ENCODE measurements at regions not wholly inside any gene's neighbourhood (a gene's known extent, or its start where the extent isn't known, plus 50 kb on each side); places are given as distances from the start of the nearest gene placed in this dataset.

GRCh38 chr12:126681676-126682075, 1585.3 kb upstream of the TMEM132C start:
- peaks cover 3% of the 10 kb centered on the region for H3K27me3 Mint-ChIP-seq (ENCODE audit: low read depth)
- Histone ChIP-seq H3K4ac (ENCODE audit: low read depth, low read length) (no peak overlapping the region), H3K4me1 (ENCODE audit: insufficient read depth, low read length) (no peaks in the 10 kb centered on the region), H2AK5ac (ENCODE audit: insufficient read length, low read length) (no peak overlapping the region), H4K20me1 (ENCODE audit: control insufficient read depth, insufficient read depth, insufficient read length) (no peaks in the 10 kb centered on the region), H3K23ac (ENCODE audit: insufficient read length, low read depth, low read length) (no peak overlapping the region), H2BK5ac (ENCODE audit: insufficient read length, low read length) (no peak overlapping the region), H3K56ac (ENCODE audit: insufficient read length, low read depth, low read length) (no peak overlapping the region), H3K9me3 (ENCODE audit: control insufficient read depth, low read depth, low read length) (no peaks in the 10 kb centered on the region), H4K8ac (replicated peaks; ENCODE audit: insufficient read length, low read depth, low read length) (no peak overlapping the region), H3T11ph (ENCODE audit: low read length) (no peak overlapping the region), H2BK12ac (ENCODE audit: insufficient read length, low read depth, low read length) (no peak overlapping the region), H3K23me2 (ENCODE audit: insufficient read length, low read depth, low read length, poor library complexity, severe bottlenecking) (no peaks in the 10 kb centered on the region), H2BK120ac (ENCODE audit: low read depth, low read length, poor library complexity, severe bottlenecking) (no peak overlapping the region), H3K18ac (ENCODE audit: insufficient read length, low read depth, low read length) (no peak overlapping the region), H2AFZ (ENCODE audit: low read length) (no peak overlapping the region), H3K9ac (ENCODE audit: extremely low read depth, insufficient read length, low read length) (no peak overlapping the region), H3K27ac (ENCODE audit: insufficient read length, low read depth, low read length) (no peak overlapping the region), H3K4me2 (ENCODE audit: insufficient read depth, insufficient read length, low read length) (no peak overlapping the region), H3K79me1 (ENCODE audit: insufficient read depth, low read depth, low read length, poor library complexity, severe bottlenecking) (no peaks in the 10 kb centered on the region), H2BK20ac (ENCODE audit: low read depth, low read length, poor library complexity, severe bottlenecking) (no peak overlapping the region), H3K27me3 (ENCODE audit: insufficient read depth, low read length) (no peaks in the 10 kb centered on the region), H4K91ac (ENCODE audit: insufficient read length, low read depth, low read length) (no peak overlapping the region), H4K5ac (ENCODE audit: insufficient read length, low read depth, low read length) (no peak overlapping the region), H3K79me2 (ENCODE audit: insufficient read depth, low read length) (no peaks in the 10 kb centered on the region), H3K14ac (ENCODE audit: insufficient read depth, low read length) (no peak overlapping the region), H2BK15ac (ENCODE audit: low read depth, low read length) (no peak overlapping the region)
- H3K36me3 Mint-ChIP-seq (ENCODE audit: insufficient read depth in 1 of 3, low read depth in 3 of 3), result peaks cover 13 to 27% (median 13%) of the 10 kb centered on the region in 3 experiments
- no peak overlapping the region for H3K27ac Mint-ChIP-seq
- peaks cover 10 to 12% of the 10 kb centered on the region in 2 experiments for H3K4me1 Mint-ChIP-seq
- no peak for DNase-seq
- no peak overlapping the region for H3K4me3 Mint-ChIP-seq
- peaks cover 27 to 29% of the 10 kb centered on the region in 2 experiments for H3K9me3 Mint-ChIP-seq
- WGBS (ENCODE audit: extremely low coverage, insufficient read length, low lambda C conversion rate), result no CpG with 5 or more reads among the region's 2 CpGs
- no peak for TF ChIP-seq CTCF (conservative IDR thresholded peaks at IDR 0.05)

Measured in H9 (cell line).